ENCODE measurements at regions not wholly inside any gene's neighbourhood (a gene's known extent, or its start where the extent isn't known, plus 50 kb on each side); places are given as distances from the start of the nearest gene placed in this dataset.

GRCh38 chr9:119841016-119841415 lies 471.8 kb upstream of the BRINP1 start:
- H3K27me3 Mint-ChIP-seq (ENCODE audit: low read depth in 3 of 3), result peaks cover 0 to 1% (median 0%) of the 10 kb centered on the region in 3 donors
- no peak for DNase-seq
- Histone ChIP-seq H3K27me3 (ENCODE audit: control insufficient read depth in 2 of 2, insufficient read depth in 2 of 2, low read length in 2 of 2) (no peaks in the 10 kb centered on the region), H3K36me3 (replicated peaks in 1 of 2; ENCODE audit: control insufficient read depth in 1 of 2, insufficient read depth in 2 of 2, low read length in 2 of 2) (no peaks in the 10 kb centered on the region), H3K79me2 (ENCODE audit: insufficient read depth, low read length) (no peaks in the 10 kb centered on the region), H3K9me3 (replicated peaks in 1 of 2; ENCODE audit: control insufficient read depth in 1 of 2, insufficient read depth in 1 of 2, low read length in 2 of 2) (peaks cover 0 to 1% of the 10 kb centered on the region in 2 donors), H3K4me2 (replicated peaks; ENCODE audit: extremely low read depth, low read length, poor library complexity, severe bottlenecking) (no peak overlapping the region), H4K20me1 (ENCODE audit: insufficient read depth, low read length) (no peaks in the 10 kb centered on the region), H3K9ac (ENCODE audit: insufficient read depth, low read length, poor library complexity, severe bottlenecking) (no peak overlapping the region), H3K27ac (ENCODE audit: low read depth in 1 of 2, low read length in 2 of 2) (no peak overlapping the region), H3K4me1 (ENCODE audit: control insufficient read depth in 1 of 2, insufficient read depth in 2 of 2, low read length in 2 of 2) (no peaks in the 10 kb centered on the region), H3K4me3 (replicated peaks in 1 of 3; ENCODE audit: low read depth in 2 of 3, low read length in 3 of 3) (no peak overlapping the region), H2AFZ (ENCODE audit: insufficient read depth, low read depth, low read length, poor library complexity, severe bottlenecking) (no peak overlapping the region)
- intact Hi-C loops (cut with micrococcal nuclease), result no loop called here
- TF ChIP-seq, protein P1, sequence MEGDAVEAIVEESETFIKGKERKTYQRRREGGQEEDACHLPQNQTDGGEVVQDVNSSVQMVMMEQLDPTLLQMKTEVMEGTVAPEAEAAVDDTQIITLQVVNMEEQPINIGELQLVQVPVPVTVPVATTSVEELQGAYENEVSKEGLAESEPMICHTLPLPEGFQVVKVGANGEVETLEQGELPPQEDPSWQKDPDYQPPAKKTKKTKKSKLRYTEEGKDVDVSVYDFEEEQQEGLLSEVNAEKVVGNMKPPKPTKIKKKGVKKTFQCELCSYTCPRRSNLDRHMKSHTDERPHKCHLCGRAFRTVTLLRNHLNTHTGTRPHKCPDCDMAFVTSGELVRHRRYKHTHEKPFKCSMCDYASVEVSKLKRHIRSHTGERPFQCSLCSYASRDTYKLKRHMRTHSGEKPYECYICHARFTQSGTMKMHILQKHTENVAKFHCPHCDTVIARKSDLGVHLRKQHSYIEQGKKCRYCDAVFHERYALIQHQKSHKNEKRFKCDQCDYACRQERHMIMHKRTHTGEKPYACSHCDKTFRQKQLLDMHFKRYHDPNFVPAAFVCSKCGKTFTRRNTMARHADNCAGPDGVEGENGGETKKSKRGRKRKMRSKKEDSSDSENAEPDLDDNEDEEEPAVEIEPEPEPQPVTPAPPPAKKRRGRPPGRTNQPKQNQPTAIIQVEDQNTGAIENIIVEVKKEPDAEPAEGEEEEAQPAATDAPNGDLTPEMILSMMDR (IDR thresholded peaks at IDR 0.05), result no peak
- no peak overlapping the region for H3K4me3 Mint-ChIP-seq
- no peaks in the 10 kb centered on the region for H3K4me1 Mint-ChIP-seq
- H3K27ac Mint-ChIP-seq, result no peak overlapping the region
- 82% methylated on average over 2 of the region's 2 CpGs for WGBS (ENCODE audit: insufficient coverage)
- H3K36me3 Mint-ChIP-seq, result no peaks in the 10 kb centered on the region
- peaks cover 0 to 10% (median 3%) of the 10 kb centered on the region in 7 donors for H3K9me3 Mint-ChIP-seq

DNA sequence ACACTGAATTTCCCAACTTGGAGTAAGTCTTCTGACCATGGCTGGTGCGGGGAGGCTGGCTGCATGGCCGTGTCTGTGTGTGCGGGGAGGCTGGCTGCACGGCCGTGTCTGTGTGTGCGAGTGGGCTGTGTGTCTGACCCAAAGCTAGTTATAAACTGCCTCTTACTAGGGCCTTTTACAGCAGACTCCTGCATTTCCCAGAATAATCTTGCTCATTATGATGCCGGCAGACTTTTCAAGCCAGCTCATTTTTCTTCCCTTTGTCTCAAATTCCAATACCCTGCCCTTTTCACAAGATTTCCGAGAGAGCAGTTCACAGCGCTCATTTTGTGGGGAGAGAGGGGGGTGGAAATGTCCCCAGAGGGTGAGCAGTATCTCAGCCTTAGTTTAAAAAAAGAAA lies 470.7 kb upstream of the BRINP1 start:
- Histone ChIP-seq H2AFZ (ENCODE audit: insufficient read depth, low read depth, low read length, poor library complexity, severe bottlenecking) (no peak overlapping the region), H3K27me3 (ENCODE audit: control insufficient read depth in 2 of 2, insufficient read depth in 2 of 2, low read length in 2 of 2) (no peaks in the 10 kb centered on the region), H3K4me3 (replicated peaks in 1 of 3; ENCODE audit: low read depth in 2 of 3, low read length in 3 of 3) (no peak overlapping the region), H3K9ac (ENCODE audit: insufficient read depth, low read length, poor library complexity, severe bottlenecking) (no peak overlapping the region), H3K4me2 (replicated peaks; ENCODE audit: extremely low read depth, low read length, poor library complexity, severe bottlenecking) (no peak overlapping the region), H3K9me3 (replicated peaks in 1 of 2; ENCODE audit: control insufficient read depth in 1 of 2, insufficient read depth in 1 of 2, low read length in 2 of 2) (peaks cover 0 to 4% of the 10 kb centered on the region in 2 donors), H3K4me1 (ENCODE audit: control insufficient read depth in 1 of 2, insufficient read depth in 2 of 2, low read length in 2 of 2) (no peaks in the 10 kb centered on the region), H3K27ac (ENCODE audit: low read depth in 1 of 2, low read length in 2 of 2) (no peak overlapping the region), H3K36me3 (replicated peaks in 1 of 2; ENCODE audit: control insufficient read depth in 1 of 2, insufficient read depth in 2 of 2, low read length in 2 of 2) (no peaks in the 10 kb centered on the region), H4K20me1 (ENCODE audit: insufficient read depth, low read length) (no peaks in the 10 kb centered on the region), H3K79me2 (ENCODE audit: insufficient read depth, low read length) (no peaks in the 10 kb centered on the region)
- DNase-seq, result no peak
- intact Hi-C loops (cut with micrococcal nuclease), result no loop called here
- Mint-ChIP-seq H3K9me3 (peaks cover 0 to 11% (median 4%) of the 10 kb centered on the region in 7 donors), H3K4me3 (no peak overlapping the region), H3K27me3 (ENCODE audit: low read depth in 3 of 3) (peaks cover 0 to 1% (median 0%) of the 10 kb centered on the region in 3 donors), H3K4me1 (no peaks in the 10 kb centered on the region), H3K27ac (peak overlapping the region in 1 of 7 donors; percentile 7), H3K36me3 (no peaks in the 10 kb centered on the region)
- TF ChIP-seq, protein P1 (IDR thresholded peaks at IDR 0.05), result no peak
- WGBS (ENCODE audit: insufficient coverage), result 96% methylated on average over 6 of the region's 9 CpGs

Data from CD14-positive monocyte (primary cell).